ENCODE measurements at regions not wholly inside any gene's neighbourhood (a gene's known extent, or its start where the extent isn't known, plus 50 kb on each side); places are given as distances from the start of the nearest gene placed in this dataset.

DNA sequence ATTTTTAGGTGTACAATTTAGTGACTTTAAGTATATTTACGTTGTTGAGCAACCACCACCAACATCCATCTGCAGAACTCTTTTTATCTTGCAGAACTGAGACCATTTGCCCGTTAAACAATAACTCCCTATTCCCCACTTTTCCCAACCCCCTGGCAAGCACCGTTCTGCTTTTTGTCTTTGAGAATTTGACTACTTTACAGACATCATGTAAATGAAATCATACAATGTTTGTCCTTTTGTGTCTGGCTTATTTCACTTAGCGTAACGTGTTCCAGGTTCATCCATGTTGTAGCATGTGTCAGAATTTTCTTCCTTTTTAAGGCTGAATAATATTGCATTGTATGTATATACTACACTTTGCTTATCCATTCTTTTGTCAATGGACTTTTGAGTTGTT lies 201.5 kb downstream of the DACT1 start:
- in situ Hi-C loops (cut with MboI) = no loop called here
- 46% methylated on average over 5 of the region's 5 CpGs for WGBS (ENCODE audit: insufficient coverage, insufficient replicate concordance, low lambda C conversion rate, missing lambda C conversion rate)
- no peak overlapping the region for H3K27ac ChIP-seq (ENCODE audit: control insufficient read depth, insufficient read depth)
- no peaks in the 10 kb centered on the region for H3K4me1 ChIP-seq (ENCODE audit: control insufficient read depth, insufficient read depth, low read length)
- FAIRE-seq (no peak), DNase-seq (ENCODE audit: low read depth, low spot score) (no peak), ATAC-seq (no peak)
- H3K36me3 ChIP-seq (ENCODE audit: control insufficient read depth in 2 of 2, insufficient read depth in 2 of 2, low read length in 1 of 2) = no peaks in the 10 kb centered on the region
- no peak overlapping the region for H3K4me2 ChIP-seq (ENCODE audit: control insufficient read depth, insufficient read depth)
- no peaks in the 10 kb centered on the region for H3K9me3 ChIP-seq (replicated peaks; ENCODE audit: control insufficient read depth, insufficient read depth, low read length)
- BruUV-seq (replicated peaks) = no TSS peak
- no peak overlapping the region for H3K4me3 ChIP-seq
- no peaks in the 10 kb centered on the region for H4K20me1 ChIP-seq (ENCODE audit: control insufficient read depth, insufficient read depth)
- POLR2A ChIA-PET = no interaction called here
- RAD21 ChIA-PET (ENCODE audit: unreplicated experiment) = no interaction called here
- CTCF ChIA-PET = interaction anchor here (1.6 kb wide), 1 partner anchor 10 kb away, joined by 4 read pairs; no protein-coding TSS in a partner anchor
- H3K27me3 ChIP-seq (replicated peaks in 1 of 2; ENCODE audit: control insufficient read depth in 2 of 2, insufficient read depth in 2 of 2, low read length in 1 of 2) = no peaks in the 10 kb centered on the region
- no peak overlapping the region for H2AFZ ChIP-seq (ENCODE audit: control insufficient read depth, low read depth, low read length)
- intact Hi-C loops (cut with micrococcal nuclease; ENCODE audit: unreplicated experiment) = no loop called here
- SMC1A ChIA-PET (ENCODE audit: uncharacterized antibody, unreplicated experiment) = interaction anchor here (1.0 to 2.8 kb wide), 4 partner anchors 11 to 107 kb away, joined by 3 to 14 read pairs (median 3); no protein-coding TSS in a partner anchor
- TF ChIP-seq TCF7 (IDR thresholded peaks at IDR 0.05; ENCODE audit: borderline replicate concordance) (no peak), YBX1 (IDR thresholded peaks at IDR 0.05) (no peak), STAT1 (conservative IDR thresholded peaks at IDR 0.05) (no peak), ZNF274 (IDR thresholded peaks at IDR 0.05; ENCODE audit: insufficient read depth, insufficient read length) (no peak), ESRRA (IDR thresholded peaks at IDR 0.05; ENCODE audit: low read length) (no peak), PAX8 (IDR thresholded peaks at IDR 0.05) (no peak), MYB (IDR thresholded peaks at IDR 0.05; ENCODE audit: borderline replicate concordance, low read depth, low read length) (no peak)
- TF ChIP-seq, protein P1, sequence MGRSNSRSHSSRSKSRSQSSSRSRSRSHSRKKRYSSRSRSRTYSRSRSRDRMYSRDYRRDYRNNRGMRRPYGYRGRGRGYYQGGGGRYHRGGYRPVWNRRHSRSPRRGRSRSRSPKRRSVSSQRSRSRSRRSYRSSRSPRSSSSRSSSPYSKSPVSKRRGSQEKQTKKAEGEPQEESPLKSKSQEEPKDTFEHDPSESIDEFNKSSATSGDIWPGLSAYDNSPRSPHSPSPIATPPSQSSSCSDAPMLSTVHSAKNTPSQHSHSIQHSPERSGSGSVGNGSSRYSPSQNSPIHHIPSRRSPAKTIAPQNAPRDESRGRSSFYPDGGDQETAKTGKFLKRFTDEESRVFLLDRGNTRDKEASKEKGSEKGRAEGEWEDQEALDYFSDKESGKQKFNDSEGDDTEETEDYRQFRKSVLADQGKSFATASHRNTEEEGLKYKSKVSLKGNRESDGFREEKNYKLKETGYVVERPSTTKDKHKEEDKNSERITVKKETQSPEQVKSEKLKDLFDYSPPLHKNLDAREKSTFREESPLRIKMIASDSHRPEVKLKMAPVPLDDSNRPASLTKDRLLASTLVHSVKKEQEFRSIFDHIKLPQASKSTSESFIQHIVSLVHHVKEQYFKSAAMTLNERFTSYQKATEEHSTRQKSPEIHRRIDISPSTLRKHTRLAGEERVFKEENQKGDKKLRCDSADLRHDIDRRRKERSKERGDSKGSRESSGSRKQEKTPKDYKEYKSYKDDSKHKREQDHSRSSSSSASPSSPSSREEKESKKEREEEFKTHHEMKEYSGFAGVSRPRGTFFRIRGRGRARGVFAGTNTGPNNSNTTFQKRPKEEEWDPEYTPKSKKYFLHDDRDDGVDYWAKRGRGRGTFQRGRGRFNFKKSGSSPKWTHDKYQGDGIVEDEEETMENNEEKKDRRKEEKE (IDR thresholded peaks at IDR 0.05) = no peak
- TF ChIP-seq, protein P2, sequence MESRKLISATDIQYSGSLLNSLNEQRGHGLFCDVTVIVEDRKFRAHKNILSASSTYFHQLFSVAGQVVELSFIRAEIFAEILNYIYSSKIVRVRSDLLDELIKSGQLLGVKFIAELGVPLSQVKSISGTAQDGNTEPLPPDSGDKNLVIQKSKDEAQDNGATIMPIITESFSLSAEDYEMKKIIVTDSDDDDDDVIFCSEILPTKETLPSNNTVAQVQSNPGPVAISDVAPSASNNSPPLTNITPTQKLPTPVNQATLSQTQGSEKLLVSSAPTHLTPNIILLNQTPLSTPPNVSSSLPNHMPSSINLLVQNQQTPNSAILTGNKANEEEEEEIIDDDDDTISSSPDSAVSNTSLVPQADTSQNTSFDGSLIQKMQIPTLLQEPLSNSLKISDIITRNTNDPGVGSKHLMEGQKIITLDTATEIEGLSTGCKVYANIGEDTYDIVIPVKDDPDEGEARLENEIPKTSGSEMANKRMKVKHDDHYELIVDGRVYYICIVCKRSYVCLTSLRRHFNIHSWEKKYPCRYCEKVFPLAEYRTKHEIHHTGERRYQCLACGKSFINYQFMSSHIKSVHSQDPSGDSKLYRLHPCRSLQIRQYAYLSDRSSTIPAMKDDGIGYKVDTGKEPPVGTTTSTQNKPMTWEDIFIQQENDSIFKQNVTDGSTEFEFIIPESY (IDR thresholded peaks at IDR 0.05) = no peak
- no peak overlapping the region for H3K9ac ChIP-seq (ENCODE audit: control insufficient read depth, insufficient read depth, low read length)
- no peaks in the 10 kb centered on the region for H3K79me2 ChIP-seq (ENCODE audit: control insufficient read depth, insufficient read depth, low read length)

All from GM12878 (cell line).